Stomach (tissue), 4 donors: ENCODE measurements at regions not wholly inside any gene's neighbourhood (a gene's known extent, or its start where the extent isn't known, plus 50 kb on each side); places are given as distances from the start of the nearest gene placed in this dataset.

Source experiments
- EP300 ChIP-seq: sonication (generic); formaldehyde crosslinking; IDR thresholded peaks from one replicate; pipeline ENCODE4 v1.6.1; 2017; ENCODE audit warnings: antibody characterized with exemption
- POLR2A ChIP-seq, 4 donors: fragments of 450-650 bp; IDR thresholded peaks; one replicate each; pipeline ENCODE4 v1.6.1; 2016; ENCODE audit warnings: antibody characterized with exemption in 4 of 4, control low read depth in 2 of 4, mild to moderate bottlenecking in 1 of 4, moderate library complexity in 1 of 4
- POLR2AphosphoS5 ChIP-seq, 3 donors: sonication (generic); formaldehyde crosslinking; IDR thresholded peaks; one replicate each; pipeline ENCODE4 v1.6.1; 2016; ENCODE audit warnings: antibody characterized with exemption in 3 of 3
- TF ChIP-seq, protein P1 (sequence below), 7 experiments: fragments of 450-650 bp in 4 of 7; fragments of 200-600 bp in 3 of 7; sonication (generic) in 3 of 7; IDR thresholded peaks; one replicate each; pipeline ENCODE4 v1.5.1; 2016 to 2019; ENCODE audit warnings: antibody characterized with exemption in 7 of 7, control low read depth in 2 of 7, mild to moderate bottlenecking in 1 of 7

DNA sequence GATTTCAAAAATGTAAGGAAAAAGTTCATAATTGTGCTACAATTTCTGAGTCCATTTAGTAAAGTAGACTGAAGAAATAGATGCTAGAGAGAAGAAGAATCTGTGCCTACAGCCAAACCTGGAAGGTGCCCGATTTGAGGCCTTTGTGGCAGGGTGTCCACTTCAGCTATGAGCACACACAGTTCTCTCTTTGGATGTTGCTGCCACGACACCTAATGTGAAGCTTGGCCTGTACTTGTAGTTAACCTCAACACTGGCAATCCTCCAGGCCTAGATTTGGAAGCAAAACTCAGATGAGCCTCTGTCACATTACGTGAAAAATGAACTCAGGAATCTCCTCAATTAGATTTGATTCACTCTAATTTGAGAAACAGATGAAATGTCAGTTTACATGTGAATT is 90.1 kb upstream of the LRP1B start:
- TF ChIP-seq POLR2A (IDR thresholded peaks at IDR 0.05) = no peak
- TF ChIP-seq, protein P1, sequence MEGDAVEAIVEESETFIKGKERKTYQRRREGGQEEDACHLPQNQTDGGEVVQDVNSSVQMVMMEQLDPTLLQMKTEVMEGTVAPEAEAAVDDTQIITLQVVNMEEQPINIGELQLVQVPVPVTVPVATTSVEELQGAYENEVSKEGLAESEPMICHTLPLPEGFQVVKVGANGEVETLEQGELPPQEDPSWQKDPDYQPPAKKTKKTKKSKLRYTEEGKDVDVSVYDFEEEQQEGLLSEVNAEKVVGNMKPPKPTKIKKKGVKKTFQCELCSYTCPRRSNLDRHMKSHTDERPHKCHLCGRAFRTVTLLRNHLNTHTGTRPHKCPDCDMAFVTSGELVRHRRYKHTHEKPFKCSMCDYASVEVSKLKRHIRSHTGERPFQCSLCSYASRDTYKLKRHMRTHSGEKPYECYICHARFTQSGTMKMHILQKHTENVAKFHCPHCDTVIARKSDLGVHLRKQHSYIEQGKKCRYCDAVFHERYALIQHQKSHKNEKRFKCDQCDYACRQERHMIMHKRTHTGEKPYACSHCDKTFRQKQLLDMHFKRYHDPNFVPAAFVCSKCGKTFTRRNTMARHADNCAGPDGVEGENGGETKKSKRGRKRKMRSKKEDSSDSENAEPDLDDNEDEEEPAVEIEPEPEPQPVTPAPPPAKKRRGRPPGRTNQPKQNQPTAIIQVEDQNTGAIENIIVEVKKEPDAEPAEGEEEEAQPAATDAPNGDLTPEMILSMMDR (IDR thresholded peaks at IDR 0.05) = no peak
- no peak for TF ChIP-seq POLR2AphosphoS5 (IDR thresholded peaks at IDR 0.05)
- no peak for TF ChIP-seq EP300
